GM12874 (cell line): ENCODE measurements at regions not wholly inside any gene's neighbourhood (a gene's known extent, or its start where the extent isn't known, plus 50 kb on each side); places are given as distances from the start of the nearest gene placed in this dataset.

ENCODE experiments used
- CTCF ChIP-seq: IDR thresholded peaks from 2 replicates; pipeline ENCODE4 v1.5.1; 2011; ENCODE audit warnings: low read depth, mild to moderate bottlenecking, control low read depth, low read length, moderate library complexity; ENCODE audit not compliant: insufficient read depth

GRCh38 chr6:55101157-55101556 is 73.2 kb upstream of the HCRTR2 start:
- TF ChIP-seq CTCF = no peak

- TF ChIP-seq CTCF = no peak
Observed at GRCh38 chr6:55108134-55109130, 65.9 kb upstream of the HCRTR2 start.

GRCh38 chr6:55117267-55117666 is 57.0 kb upstream of the HCRTR2 start:
- TF ChIP-seq CTCF = no peak
